Left ventricle myocardium inferior (tissue), 1 donor: ENCODE measurements at regions not wholly inside any gene's neighbourhood (a gene's known extent, or its start where the extent isn't known, plus 50 kb on each side); places are given as distances from the start of the nearest gene placed in this dataset.

ENCODE experiments used
- DNase-seq: peaks from one replicate; pipeline ENCODE4 v3.0.0-alpha.2; 2020
- H3K27ac ChIP-seq: fragments of 200-600 bp; replicated peaks from 2 replicates; pipeline ENCODE4 v1.8.0; 2021
- H3K27me3 ChIP-seq: fragments of 200-600 bp; 2 replicates; pipeline ENCODE4 v1.8.0; 2021; ENCODE audit warnings: low read depth
- H3K36me3 ChIP-seq: fragments of 200-600 bp; 2 replicates; pipeline ENCODE4 v1.8.0; 2021
- H3K4me1 ChIP-seq: fragments of 200-600 bp; 2 replicates; pipeline ENCODE4 v1.8.0; 2021
- H3K4me3 ChIP-seq: fragments of 200-600 bp; 2 replicates; pipeline ENCODE4 v1.8.0; 2021; ENCODE audit warnings: mild to moderate bottlenecking, moderate library complexity
- H3K9me3 ChIP-seq: fragments of 200-600 bp; replicated peaks from 2 replicates; pipeline ENCODE4 v1.8.0; 2021
- intact Hi-C: fragments of 100-400 bp; cut with micrococcal nuclease; formaldehyde crosslinking; loops from one replicate; pipeline ENCODE4 v1.11.0; 2022
- TF ChIP-seq, protein P1 (sequence below): fragments of 200-600 bp; IDR thresholded peaks from 2 replicates; pipeline ENCODE4 v1.8.0; 2021; ENCODE audit warnings: antibody characterized with exemption, mild to moderate bottlenecking, borderline replicate concordance
- donor health status: DM: no; HTN: yes; CAD: no; lungs with severe emphysema.

DNA sequence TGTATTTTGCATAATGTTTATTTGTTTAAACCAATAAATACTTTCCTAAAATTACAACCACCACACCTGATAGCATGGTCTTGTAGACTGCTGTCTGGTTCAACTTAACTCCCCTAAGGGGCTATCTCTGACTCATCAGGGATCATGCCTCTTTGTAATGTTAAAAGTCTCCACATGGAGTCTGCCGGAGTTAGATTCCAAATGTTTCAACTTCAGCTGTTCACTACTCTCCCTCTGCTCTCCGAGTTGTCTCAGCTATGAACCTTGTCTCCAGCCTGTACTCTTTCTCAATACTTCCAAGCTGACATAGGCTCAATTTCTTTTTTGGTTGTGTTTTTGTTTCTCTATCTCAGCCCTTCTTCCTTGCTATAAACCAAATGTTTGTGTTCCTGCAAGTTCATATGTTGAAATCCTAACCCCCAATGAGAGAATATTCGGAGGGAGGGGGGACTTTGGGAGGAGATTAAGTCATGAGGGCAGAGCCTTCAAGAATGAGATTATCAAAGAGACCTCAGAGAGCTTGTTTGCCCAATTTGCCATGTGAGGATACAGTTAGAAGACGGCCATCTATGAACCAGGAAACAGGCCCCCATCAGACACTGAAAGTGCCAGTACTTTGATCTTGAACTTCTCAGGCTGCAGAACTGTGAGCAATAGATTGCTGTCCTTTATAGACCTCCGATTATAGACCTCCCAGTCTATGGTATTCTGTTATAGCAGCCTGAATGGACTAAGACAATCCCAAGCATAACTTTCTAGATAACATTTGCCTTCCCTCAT lies 858.2 kb downstream of the VRK1 start:
- H3K27me3 ChIP-seq, result peaks cover 4% of the 10 kb centered on the region
- TF ChIP-seq, protein P1, sequence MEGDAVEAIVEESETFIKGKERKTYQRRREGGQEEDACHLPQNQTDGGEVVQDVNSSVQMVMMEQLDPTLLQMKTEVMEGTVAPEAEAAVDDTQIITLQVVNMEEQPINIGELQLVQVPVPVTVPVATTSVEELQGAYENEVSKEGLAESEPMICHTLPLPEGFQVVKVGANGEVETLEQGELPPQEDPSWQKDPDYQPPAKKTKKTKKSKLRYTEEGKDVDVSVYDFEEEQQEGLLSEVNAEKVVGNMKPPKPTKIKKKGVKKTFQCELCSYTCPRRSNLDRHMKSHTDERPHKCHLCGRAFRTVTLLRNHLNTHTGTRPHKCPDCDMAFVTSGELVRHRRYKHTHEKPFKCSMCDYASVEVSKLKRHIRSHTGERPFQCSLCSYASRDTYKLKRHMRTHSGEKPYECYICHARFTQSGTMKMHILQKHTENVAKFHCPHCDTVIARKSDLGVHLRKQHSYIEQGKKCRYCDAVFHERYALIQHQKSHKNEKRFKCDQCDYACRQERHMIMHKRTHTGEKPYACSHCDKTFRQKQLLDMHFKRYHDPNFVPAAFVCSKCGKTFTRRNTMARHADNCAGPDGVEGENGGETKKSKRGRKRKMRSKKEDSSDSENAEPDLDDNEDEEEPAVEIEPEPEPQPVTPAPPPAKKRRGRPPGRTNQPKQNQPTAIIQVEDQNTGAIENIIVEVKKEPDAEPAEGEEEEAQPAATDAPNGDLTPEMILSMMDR, result no peak
- no peaks in the 10 kb centered on the region for H3K4me1 ChIP-seq
- no peak for DNase-seq
- H3K9me3 ChIP-seq, result no peaks in the 10 kb centered on the region
- H3K27ac ChIP-seq, result no peak overlapping the region
- intact Hi-C loops, result no loop called here
- no peaks in the 10 kb centered on the region for H3K36me3 ChIP-seq
- no peak overlapping the region for H3K4me3 ChIP-seq

DNA sequence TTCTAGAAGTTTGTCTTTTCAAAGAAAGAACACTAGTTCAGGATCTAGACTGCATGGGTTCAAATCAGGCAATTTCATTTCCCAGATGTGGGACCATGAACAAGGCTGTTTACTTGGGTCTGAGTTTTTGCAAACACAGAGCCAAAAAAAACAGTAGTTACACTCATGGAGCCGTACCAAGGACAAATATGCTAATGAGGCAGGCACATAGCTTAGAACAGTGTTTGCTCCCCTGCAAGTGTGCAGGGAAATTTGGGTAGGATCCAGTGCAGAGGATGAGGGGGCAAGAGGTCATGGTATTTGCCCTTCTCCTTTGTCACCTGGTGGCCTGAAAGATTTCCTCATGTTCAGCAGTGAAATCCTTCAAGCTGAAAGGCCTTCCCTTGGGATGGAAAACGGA lies 860.4 kb downstream of the VRK1 start:
- no peak for DNase-seq
- Histone ChIP-seq H3K9me3 (no peaks in the 10 kb centered on the region), H3K27ac (no peak overlapping the region), H3K36me3 (no peaks in the 10 kb centered on the region), H3K4me3 (no peak overlapping the region), H3K4me1 (no peaks in the 10 kb centered on the region), H3K27me3 (peaks cover 4% of the 10 kb centered on the region)
- intact Hi-C loops, result no loop called here
- TF ChIP-seq, protein P1, result no peak

DNA sequence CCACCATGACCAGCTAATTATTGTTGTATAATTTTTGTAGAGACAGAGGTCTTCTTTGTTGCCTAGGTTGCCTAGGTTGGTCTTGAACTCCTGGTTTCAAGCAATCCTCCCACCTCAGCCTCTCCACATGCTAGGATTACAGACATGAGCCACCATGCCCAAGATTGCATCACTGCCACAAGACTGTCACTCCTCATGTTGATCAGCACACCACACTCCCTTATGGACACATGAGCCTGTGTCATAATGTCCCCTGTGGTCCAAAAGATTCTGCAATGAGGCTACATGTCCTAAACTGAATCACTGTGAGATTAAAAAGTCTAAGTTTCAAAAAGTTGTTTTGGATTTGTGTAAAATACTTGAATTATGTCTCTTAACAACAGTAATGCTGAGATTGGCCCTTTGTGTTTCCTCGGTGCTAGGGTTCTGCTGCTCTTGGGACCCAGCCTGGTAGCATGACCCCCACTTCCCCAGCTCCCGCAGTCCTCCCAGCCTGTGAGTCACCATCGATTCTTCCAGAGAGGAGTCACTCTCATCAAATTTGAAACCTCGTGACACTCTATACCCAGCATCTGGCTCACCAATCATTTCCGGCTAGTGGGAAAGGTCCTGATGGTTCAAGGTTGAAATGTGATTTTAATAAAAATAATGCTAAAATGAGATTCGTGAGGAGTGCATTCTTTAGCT lies 890.9 kb downstream of the VRK1 start:
- H3K9me3 ChIP-seq, result no peaks in the 10 kb centered on the region
- no peaks in the 10 kb centered on the region for H3K27me3 ChIP-seq
- TF ChIP-seq, protein P1, result no peak
- no peak for DNase-seq
- no peak overlapping the region for H3K27ac ChIP-seq
- intact Hi-C loops, result no loop called here
- no peaks in the 10 kb centered on the region for H3K4me1 ChIP-seq
- H3K36me3 ChIP-seq, result no peaks in the 10 kb centered on the region
- H3K4me3 ChIP-seq, result no peak overlapping the region

DNA sequence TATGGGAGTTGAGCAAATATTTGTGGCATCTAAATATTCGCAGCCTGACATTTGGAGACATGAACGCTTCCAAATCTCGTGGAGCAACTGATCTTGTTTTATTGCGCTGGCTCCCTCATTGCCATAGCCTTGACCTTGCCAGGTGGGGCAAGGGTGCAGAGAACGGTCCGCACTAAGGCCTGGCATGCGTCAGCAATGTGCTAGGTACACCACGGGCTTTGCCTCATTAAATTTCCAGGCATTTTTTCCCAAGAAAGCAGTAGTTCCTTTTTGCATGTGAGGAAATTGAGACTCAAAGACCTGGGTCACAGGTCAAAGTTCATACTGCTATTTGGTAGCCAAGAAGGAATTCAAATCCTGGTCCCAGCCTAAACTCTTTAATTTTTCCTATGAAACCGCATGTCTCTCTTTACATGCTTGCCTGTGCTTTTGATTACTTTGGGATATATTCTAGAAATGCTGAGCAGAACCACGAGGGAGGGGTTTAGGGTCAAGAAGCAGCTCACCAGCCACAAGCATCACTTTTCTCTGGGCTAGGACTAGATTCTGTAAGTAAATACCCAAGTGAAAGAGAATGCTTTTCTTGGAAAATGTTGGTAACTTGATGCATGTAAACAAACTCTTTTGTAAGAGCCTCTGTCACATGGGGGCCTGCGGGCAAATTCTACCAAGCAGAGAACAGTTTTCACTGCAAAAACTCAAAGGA lies 891.6 kb downstream of the VRK1 start:
- no peaks in the 10 kb centered on the region for H3K36me3 ChIP-seq
- no peak overlapping the region for H3K27ac ChIP-seq
- no peaks in the 10 kb centered on the region for H3K4me1 ChIP-seq
- no peak overlapping the region for H3K4me3 ChIP-seq
- TF ChIP-seq, protein P1, result no peak
- intact Hi-C loops, result no loop called here
- no peaks in the 10 kb centered on the region for H3K9me3 ChIP-seq
- H3K27me3 ChIP-seq, result peaks cover 2% of the 10 kb centered on the region
- no peak for DNase-seq

DNA sequence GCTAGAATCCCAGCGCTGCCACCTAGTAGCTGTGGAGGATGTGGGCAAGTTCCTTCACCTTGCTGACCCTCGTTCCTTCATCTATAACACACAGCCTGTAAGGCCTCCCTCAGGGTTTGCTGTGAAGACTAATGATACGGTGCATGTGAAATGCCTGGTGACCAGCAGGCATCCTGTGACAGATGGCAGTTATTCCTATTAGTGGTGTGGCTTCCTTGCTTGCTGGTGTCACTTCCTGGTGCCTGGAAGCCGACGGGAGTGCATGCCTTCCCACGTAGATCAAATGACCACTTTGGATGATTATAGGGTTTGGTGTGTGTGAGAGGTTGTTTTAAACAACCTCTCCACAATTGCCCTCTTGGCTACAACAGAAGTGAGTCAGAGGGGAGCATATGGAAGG lies 894.9 kb downstream of the VRK1 start:
- H3K4me3 ChIP-seq, result no peak overlapping the region
- H3K27me3 ChIP-seq, result peaks cover 9% of the 10 kb centered on the region
- TF ChIP-seq, protein P1, result no peak
- DNase-seq, result no peak
- no peaks in the 10 kb centered on the region for H3K36me3 ChIP-seq
- no peaks in the 10 kb centered on the region for H3K9me3 ChIP-seq
- intact Hi-C loops, result no loop called here
- no peaks in the 10 kb centered on the region for H3K4me1 ChIP-seq
- H3K27ac ChIP-seq, result no peak overlapping the region
